Endothelial cell of umbilical vein (primary cell): ENCODE measurements at regions not wholly inside any gene's neighbourhood (a gene's known extent, or its start where the extent isn't known, plus 50 kb on each side); places are given as distances from the start of the nearest gene placed in this dataset.

Experiments used
- BruUV-seq: library from RNA; stranded (reverse); fragments of 400-500 nt; replicated peaks from 2 replicates; lab custom pipeline; 2021; lab: Mats Ljungman, UMichigan
- CTCF ChIA-PET: fragments of 300-600, 350-600 bp; sonication (Branson Sonifier 250); formaldehyde crosslinking; loops from one replicate; lab custom pipeline; 2021; ENCODE audit warnings: antibody characterized with exemption, inconsistent platforms; lab: Charles Lee
- POLR2A ChIA-PET: fragments of 300-600, 350-600 bp; sonication (Branson Sonifier 250); formaldehyde crosslinking; loops from one replicate; lab custom pipeline; 2021; ENCODE audit warnings: antibody characterized with exemption, inconsistent platforms; lab: Charles Lee
- DNase-seq: peaks from one replicate; pipeline ENCODE4 v3.0.0-alpha.2; 2011; ENCODE audit warnings: low read depth, low spot score
- FAIRE-seq: peaks from 2 replicates; lab custom pipeline; 2011; peaks lifted over from hg19 to GRCh38; lab: Jason Lieb, UNC
- H2AFZ ChIP-seq: 2 replicates; pipeline ENCODE4 v1.6.0; 2012; ENCODE audit warnings: low read depth, low read length, control low read depth, inconsistent platforms
- H3K27ac ChIP-seq: 2 replicates; pipeline ENCODE4 v1.5.1; 2011; ENCODE audit warnings: low read depth, mild to moderate bottlenecking, control low read depth, low read length, moderate library complexity; ENCODE audit not compliant: insufficient read depth
- H3K27me3 ChIP-seq, 2 experiments: 2 replicates each; pipeline versions ENCODE4 v1.6.0 to v1.6.1; 2011; ENCODE audit warnings: low read length in 2 of 2, mixed read lengths in 1 of 2; ENCODE audit not compliant: control insufficient read depth in 2 of 2, insufficient read depth in 2 of 2
- H3K36me3 ChIP-seq, 2 experiments: 2 replicates in 1 of 2; 3 replicates in 1 of 2; pipeline ENCODE4 v1.5.1; 2011; ENCODE audit warnings: low read length in 2 of 2, mild to moderate bottlenecking in 1 of 2, moderate library complexity in 1 of 2; ENCODE audit not compliant: control insufficient read depth in 2 of 2, insufficient read depth in 2 of 2; ENCODE audit errors: extremely low read depth in 1 of 2
- H3K4me1 ChIP-seq: 3 replicates; pipeline ENCODE4 v1.5.1; 2011; ENCODE audit warnings: mild to moderate bottlenecking, low read length; ENCODE audit not compliant: control insufficient read depth, insufficient read depth; ENCODE audit errors: extremely low read depth
- H3K4me2 ChIP-seq: 2 replicates; pipeline ENCODE4 v1.6.1; 2011; ENCODE audit warnings: low read length, control low read depth, mixed read lengths; ENCODE audit not compliant: insufficient read depth
- H3K4me3 ChIP-seq, 3 experiments: fragments of 200-600 bp in 1 of 3; sonication (generic), shearing (Covaris generic) in 1 of 3; replicated peaks in 1 of 3; 2 replicates each; pipeline ENCODE4 v1.5.1; 2011 to 2016; ENCODE audit warnings: control low read depth in 3 of 3, low read length in 3 of 3, mild to moderate bottlenecking in 2 of 3, inconsistent platforms in 1 of 3, low read depth in 1 of 3, moderate library complexity in 1 of 3; ENCODE audit not compliant: insufficient read depth in 1 of 3
- H3K79me2 ChIP-seq: 2 replicates; pipeline ENCODE4 v1.6.0; 2012; ENCODE audit warnings: low read length, inconsistent platforms; ENCODE audit not compliant: control insufficient read depth, insufficient read depth
- H3K9ac ChIP-seq: replicated peaks from 2 replicates; pipeline ENCODE3; 2011; ENCODE audit warnings: low read length, control low read depth; ENCODE audit not compliant: insufficient read depth; ENCODE audit errors: extremely low read depth
- H3K9me1 ChIP-seq: replicated peaks from 3 replicates; pipeline ENCODE4 v1.6.0; 2011; ENCODE audit warnings: mild to moderate bottlenecking, low read length; ENCODE audit not compliant: control insufficient read depth, insufficient read depth; ENCODE audit errors: extremely low read depth
- H3K9me3 ChIP-seq: replicated peaks from 2 replicates; pipeline ENCODE4 v1.5.1; 2012; ENCODE audit warnings: low read length, inconsistent platforms; ENCODE audit not compliant: control insufficient read depth, insufficient read depth
- H4K20me1 ChIP-seq: replicated peaks from 2 replicates; pipeline ENCODE3; 2011; ENCODE audit warnings: mild to moderate bottlenecking, low read length; ENCODE audit not compliant: control insufficient read depth, insufficient read depth; ENCODE audit errors: extremely low read depth
- CTCF ChIP-seq, 2 donors: IDR thresholded peaks; 1 replicate in 1 of 2; 2 replicates in 1 of 2; pipeline ENCODE4 v1.5.1; 2011; ENCODE audit warnings: low read length in 2 of 2, mild to moderate bottlenecking in 2 of 2, moderate library complexity in 2 of 2, control low read depth in 1 of 2, inconsistent platforms in 1 of 2, low read depth in 1 of 2; ENCODE audit not compliant: insufficient read depth in 1 of 2; ENCODE audit errors: extremely low read depth in 1 of 2
- EZH2 ChIP-seq: IDR thresholded peaks from 2 replicates; pipeline ENCODE4 v1.6.1; 2012; ENCODE audit warnings: borderline replicate concordance, low read depth, mild to moderate bottlenecking, moderate library complexity, low read length, inconsistent platforms; ENCODE audit not compliant: severe bottlenecking
- FOS ChIP-seq: IDR thresholded peaks from 2 replicates; pipeline ENCODE4 v1.6.1; 2011; ENCODE audit warnings: mild to moderate bottlenecking, low read length, moderate library complexity, borderline replicate concordance; ENCODE audit not compliant: insufficient read depth
- GATA2 ChIP-seq: IDR thresholded peaks from 2 replicates; pipeline ENCODE4 v1.7.0; 2011; ENCODE audit warnings: low read depth, mild to moderate bottlenecking, moderate library complexity, mixed read lengths, low read length; ENCODE audit not compliant: insufficient read length, insufficient read depth
- JUN ChIP-seq: IDR thresholded peaks from 2 replicates; pipeline ENCODE4 v1.6.1; 2011; ENCODE audit warnings: borderline replicate concordance, low read depth; ENCODE audit not compliant: insufficient read length, insufficient read depth
- MAX ChIP-seq: IDR thresholded peaks from 2 replicates; pipeline ENCODE4 v1.6.1; 2011; ENCODE audit not compliant: insufficient read depth, insufficient read length
- MYC ChIP-seq: IDR thresholded peaks from one replicate; pipeline ENCODE4 v1.6.1; 2011; ENCODE audit warnings: mild to moderate bottlenecking, low read depth, low read length
- POLR2A ChIP-seq: IDR thresholded peaks from 2 replicates; pipeline ENCODE4 v1.6.1; 2012; ENCODE audit warnings: low read depth, mild to moderate bottlenecking, control low read depth, low read length
- POLR2AphosphoS5 ChIP-seq: IDR thresholded peaks from 2 replicates; pipeline ENCODE4 v1.6.1; 2012; ENCODE audit warnings: low read depth, mild to moderate bottlenecking, control low read depth, low read length, moderate library complexity; ENCODE audit not compliant: insufficient read depth
- dilution Hi-C: fragments of 300-500 bp; cut with MboI; formaldehyde crosslinking; loops from one replicate; pipeline ENCODE4 v1.15.0; 2019; ENCODE audit warnings: low sequenced_read_pairs; ENCODE audit not compliant: extremely low pct_ligation_motif_present
- intact Hi-C: fragments of 100-400 bp; cut with micrococcal nuclease; formaldehyde crosslinking; loops from one replicate; pipeline ENCODE4 v1.10.0; 2022

- no TSS peak for BruUV-seq
- H3K4me1 ChIP-seq = no peaks in the 10 kb centered on the region
Observed at GRCh38 chr9:135309763-135310125, 169.8 kb upstream of the PPP1R26 start.

GRCh38 chr9:135310134-135310533 is 169.4 kb upstream of the PPP1R26 start:
- ChIA-PET POLR2A (no interaction called here), CTCF (no interaction called here)

More at GRCh38 chr9:135309763-135310125, 169.8 kb upstream of the PPP1R26 start:
- CTCF ChIA-PET = no interaction called here
- POLR2A ChIA-PET = no interaction called here
- DNase-seq (no peak), FAIRE-seq (no peak)
- Histone ChIP-seq H2AFZ (no peak overlapping the region), H4K20me1 (no peaks in the 10 kb centered on the region), H3K4me2 (no peak overlapping the region), H3K36me3 (no peaks in the 10 kb centered on the region), H3K9ac (no peak overlapping the region), H3K9me3 (no peaks in the 10 kb centered on the region), H3K9me1 (no peaks in the 10 kb centered on the region), H3K4me3 (no peak overlapping the region), H3K27ac (no peak overlapping the region), H3K79me2 (no peaks in the 10 kb centered on the region), H3K27me3 (no peaks in the 10 kb centered on the region)
- TF ChIP-seq GATA2 = no peak
- dilution Hi-C loops (no loop called here), intact Hi-C loops (no loop called here)

More at GRCh38 chr9:135310134-135310533, 169.4 kb upstream of the PPP1R26 start:
- Histone ChIP-seq H2AFZ (no peak overlapping the region), H4K20me1 (no peaks in the 10 kb centered on the region), H3K27me3 (no peaks in the 10 kb centered on the region), H3K4me2 (no peak overlapping the region), H3K9me1 (no peaks in the 10 kb centered on the region), H3K9ac (no peak overlapping the region), H3K27ac (no peak overlapping the region), H3K9me3 (no peaks in the 10 kb centered on the region), H3K36me3 (no peaks in the 10 kb centered on the region), H3K4me1 (no peaks in the 10 kb centered on the region), H3K79me2 (no peaks in the 10 kb centered on the region), H3K4me3 (no peak overlapping the region)
- intact Hi-C loops = no loop called here
- FAIRE-seq = no peak
- dilution Hi-C loops = no loop called here
- no peak for TF ChIP-seq POLR2A
- no peak for TF ChIP-seq CTCF (IDR thresholded peaks at IDR 0.05; ENCODE audit: extremely low read depth in 1 of 2, insufficient read depth in 1 of 2, low read depth in 1 of 2, low read length in 2 of 2)
- TF ChIP-seq POLR2AphosphoS5 = no peak
- no peak for TF ChIP-seq MYC
- TF ChIP-seq EZH2 = no peak
- no peak for TF ChIP-seq FOS
- TF ChIP-seq JUN = no peak
- TF ChIP-seq GATA2 = no peak
- no peak for TF ChIP-seq MAX
- BruUV-seq = no TSS peak
- DNase-seq = no peak
